CD14-positive monocyte (primary cell): ENCODE measurements at regions not wholly inside any gene's neighbourhood (a gene's known extent, or its start where the extent isn't known, plus 50 kb on each side); places are given as distances from the start of the nearest gene placed in this dataset.

Experiments
- DNase-seq, 3 donors: peaks; one replicate each; pipeline ENCODE4 v3.0.0-alpha.2; 2011 to 2022
- H2AFZ ChIP-seq: 2 replicates; pipeline ENCODE4 v1.6.0; 2012; ENCODE audit warnings: mild to moderate bottlenecking, low read depth, low read length, inconsistent platforms; ENCODE audit not compliant: insufficient read depth, poor library complexity, severe bottlenecking
- H3K27ac ChIP-seq, 2 donors: 1 replicate in 1 of 2; 2 replicates in 1 of 2; pipeline ENCODE4 v1.5.1; 2012 to 2013; ENCODE audit warnings: low read length in 2 of 2, control low read depth in 1 of 2, inconsistent platforms in 1 of 2, low read depth in 1 of 2, mild to moderate bottlenecking in 1 of 2
- H3K27me3 ChIP-seq, 2 donors: one replicate each; pipeline versions ENCODE4 v1.6.0 to v1.6.1; 2011 to 2013; ENCODE audit warnings: low read length in 2 of 2; ENCODE audit not compliant: control insufficient read depth in 2 of 2, insufficient read depth in 2 of 2
- H3K36me3 ChIP-seq, 2 donors: replicated peaks in 1 of 2; 1 replicate in 1 of 2; 2 replicates in 1 of 2; pipeline versions ENCODE4 v1.5.1 to v1.6.1; 2012 to 2013; ENCODE audit warnings: low read length in 2 of 2, control low read depth in 1 of 2, inconsistent platforms in 1 of 2, mild to moderate bottlenecking in 1 of 2; ENCODE audit not compliant: insufficient read depth in 2 of 2, control insufficient read depth in 1 of 2
- H3K4me1 ChIP-seq, 2 donors: 1 replicate in 1 of 2; 2 replicates in 1 of 2; pipeline versions ENCODE4 v1.5.1 to v1.6.1; 2012 to 2013; ENCODE audit warnings: low read length in 2 of 2, control low read depth in 1 of 2, inconsistent platforms in 1 of 2, mild to moderate bottlenecking in 1 of 2, moderate library complexity in 1 of 2; ENCODE audit not compliant: insufficient read depth in 2 of 2, control insufficient read depth in 1 of 2
- H3K4me2 ChIP-seq: replicated peaks from 2 replicates; pipeline ENCODE3; 2012; ENCODE audit warnings: low read length, moderate library complexity, mild to moderate bottlenecking; ENCODE audit not compliant: poor library complexity, severe bottlenecking; ENCODE audit errors: extremely low read depth
- H3K4me3 ChIP-seq, 3 experiments: fragments of 200-600 bp in 1 of 3; sonication (generic) in 1 of 3; replicated peaks in 1 of 3; 1 replicate in 2 of 3; 2 replicates in 1 of 3; pipeline ENCODE4 v1.5.1; 2011 to 2013; ENCODE audit warnings: low read length in 3 of 3, mild to moderate bottlenecking in 3 of 3, control low read depth in 2 of 3, low read depth in 2 of 3, inconsistent platforms in 1 of 3, moderate library complexity in 1 of 3
- H3K79me2 ChIP-seq: 2 replicates; pipeline ENCODE4 v1.6.0; 2012; ENCODE audit warnings: mild to moderate bottlenecking, control low read depth, inconsistent platforms, low read length, moderate library complexity; ENCODE audit not compliant: insufficient read depth
- H3K9ac ChIP-seq: 2 replicates; pipeline ENCODE4 v1.6.0; 2017; ENCODE audit warnings: low read length, mild to moderate bottlenecking; ENCODE audit not compliant: insufficient read depth, poor library complexity, severe bottlenecking
- H3K9me3 ChIP-seq, 2 donors: replicated peaks in 1 of 2; 1 replicate in 1 of 2; 2 replicates in 1 of 2; pipeline versions ENCODE4 v1.5.1 to v1.6.1; 2012 to 2013; ENCODE audit warnings: low read length in 2 of 2, control low read depth in 1 of 2; ENCODE audit not compliant: control insufficient read depth in 1 of 2, insufficient read depth in 1 of 2
- H4K20me1 ChIP-seq: 2 replicates; pipeline ENCODE4 v1.6.0; 2012; ENCODE audit warnings: mild to moderate bottlenecking, low read length, control low read depth, moderate library complexity; ENCODE audit not compliant: insufficient read depth
- H3K27ac Mint-ChIP-seq, 7 donors: one replicate each; pipeline ENCODE4 v1.8.0; 2020; ENCODE audit warnings: mild to moderate bottlenecking in 7 of 7, mixed read lengths in 7 of 7, moderate library complexity in 6 of 7, inconsistent platforms in 2 of 7
- H3K27me3 Mint-ChIP-seq, 3 donors: one replicate each; pipeline ENCODE4 v1.8.0; 2021 to 2022; ENCODE audit warnings: low read depth in 3 of 3, mild to moderate bottlenecking in 3 of 3, mixed read lengths in 3 of 3, moderate library complexity in 3 of 3, inconsistent platforms in 1 of 3
- H3K36me3 Mint-ChIP-seq, 2 donors: one replicate each; pipeline ENCODE4 v1.8.0; 2020; ENCODE audit warnings: mixed read lengths in 2 of 2, inconsistent platforms in 1 of 2, mild to moderate bottlenecking in 1 of 2
- H3K4me1 Mint-ChIP-seq: one replicate; pipeline ENCODE4 v1.8.0; 2020; ENCODE audit warnings: mild to moderate bottlenecking, mixed read lengths
- H3K4me3 Mint-ChIP-seq, 2 donors: one replicate each; pipeline ENCODE4 v1.8.0; 2020; ENCODE audit warnings: mild to moderate bottlenecking in 2 of 2, mixed read lengths in 2 of 2, moderate library complexity in 1 of 2
- H3K9me3 Mint-ChIP-seq, 7 donors: one replicate each; pipeline ENCODE4 v1.8.0; 2020 to 2022; ENCODE audit warnings: mixed read lengths in 7 of 7, mild to moderate bottlenecking in 6 of 7, moderate library complexity in 6 of 7, inconsistent platforms in 2 of 7
- WGBS: methylation state at CpG from one replicate; pipeline ENCODE4 v1.1.5; 2013; ENCODE audit warnings: missing lambda C conversion rate; ENCODE audit not compliant: insufficient coverage; 5-methylcytosine and 5-hydroxymethylcytosine counted together
- intact Hi-C, 2 donors: fragments of 100-400 bp; cut with micrococcal nuclease; formaldehyde crosslinking; loops; one replicate each; pipeline versions ENCODE4 v1.15.0 to v1.15.1; 2023
- TF ChIP-seq, protein P1 (sequence below): fragments of 200-600 bp; IDR thresholded peaks from one replicate; pipeline ENCODE4 v1.8.0; 2022; ENCODE audit warnings: antibody characterized with exemption, mild to moderate bottlenecking

DNA sequence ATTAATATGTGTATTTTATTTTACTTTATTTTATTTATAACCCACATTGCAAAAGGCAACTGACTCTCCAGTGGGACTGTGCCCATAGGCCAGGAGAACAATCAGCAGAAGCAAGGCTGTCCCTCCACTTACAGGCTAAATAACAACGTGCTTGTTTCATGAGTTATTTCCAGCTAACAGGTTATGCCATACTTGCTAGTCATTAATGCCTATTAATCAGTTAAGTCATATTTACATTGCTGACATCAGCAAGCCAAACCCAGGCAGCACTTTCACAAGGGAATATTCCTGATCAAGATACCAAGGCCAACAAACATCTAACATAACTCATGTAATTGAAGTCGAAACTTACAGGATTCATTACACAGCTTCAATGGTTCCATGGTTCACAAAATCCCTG, 92.1 kb downstream of the EN1 start:
- TF ChIP-seq, protein P1, sequence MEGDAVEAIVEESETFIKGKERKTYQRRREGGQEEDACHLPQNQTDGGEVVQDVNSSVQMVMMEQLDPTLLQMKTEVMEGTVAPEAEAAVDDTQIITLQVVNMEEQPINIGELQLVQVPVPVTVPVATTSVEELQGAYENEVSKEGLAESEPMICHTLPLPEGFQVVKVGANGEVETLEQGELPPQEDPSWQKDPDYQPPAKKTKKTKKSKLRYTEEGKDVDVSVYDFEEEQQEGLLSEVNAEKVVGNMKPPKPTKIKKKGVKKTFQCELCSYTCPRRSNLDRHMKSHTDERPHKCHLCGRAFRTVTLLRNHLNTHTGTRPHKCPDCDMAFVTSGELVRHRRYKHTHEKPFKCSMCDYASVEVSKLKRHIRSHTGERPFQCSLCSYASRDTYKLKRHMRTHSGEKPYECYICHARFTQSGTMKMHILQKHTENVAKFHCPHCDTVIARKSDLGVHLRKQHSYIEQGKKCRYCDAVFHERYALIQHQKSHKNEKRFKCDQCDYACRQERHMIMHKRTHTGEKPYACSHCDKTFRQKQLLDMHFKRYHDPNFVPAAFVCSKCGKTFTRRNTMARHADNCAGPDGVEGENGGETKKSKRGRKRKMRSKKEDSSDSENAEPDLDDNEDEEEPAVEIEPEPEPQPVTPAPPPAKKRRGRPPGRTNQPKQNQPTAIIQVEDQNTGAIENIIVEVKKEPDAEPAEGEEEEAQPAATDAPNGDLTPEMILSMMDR: no peak
- Histone ChIP-seq H4K20me1 (no peaks in the 10 kb centered on the region), H3K9me3 (no peaks in the 10 kb centered on the region), H3K36me3 (no peaks in the 10 kb centered on the region), H3K79me2 (no peaks in the 10 kb centered on the region), H3K9ac (no peak overlapping the region), H3K27me3 (no peaks in the 10 kb centered on the region), H2AFZ (no peak overlapping the region), H3K27ac (no peak overlapping the region), H3K4me2 (no peak overlapping the region), H3K4me1 (no peaks in the 10 kb centered on the region), H3K4me3 (no peak overlapping the region)
- H3K9me3 Mint-ChIP-seq: peaks cover 0 to 2% (median 0%) of the 10 kb centered on the region in 7 donors
- no peak overlapping the region for H3K27ac Mint-ChIP-seq
- DNase-seq: no peak
- no peak overlapping the region for H3K4me3 Mint-ChIP-seq
- 71% methylated on average over 2 of the region's 2 CpGs for WGBS
- H3K36me3 Mint-ChIP-seq: no peaks in the 10 kb centered on the region
- intact Hi-C loops: no loop called here
- H3K4me1 Mint-ChIP-seq: no peaks in the 10 kb centered on the region
- peaks cover 3 to 13% (median 6%) of the 10 kb centered on the region in 3 donors for H3K27me3 Mint-ChIP-seq

DNA sequence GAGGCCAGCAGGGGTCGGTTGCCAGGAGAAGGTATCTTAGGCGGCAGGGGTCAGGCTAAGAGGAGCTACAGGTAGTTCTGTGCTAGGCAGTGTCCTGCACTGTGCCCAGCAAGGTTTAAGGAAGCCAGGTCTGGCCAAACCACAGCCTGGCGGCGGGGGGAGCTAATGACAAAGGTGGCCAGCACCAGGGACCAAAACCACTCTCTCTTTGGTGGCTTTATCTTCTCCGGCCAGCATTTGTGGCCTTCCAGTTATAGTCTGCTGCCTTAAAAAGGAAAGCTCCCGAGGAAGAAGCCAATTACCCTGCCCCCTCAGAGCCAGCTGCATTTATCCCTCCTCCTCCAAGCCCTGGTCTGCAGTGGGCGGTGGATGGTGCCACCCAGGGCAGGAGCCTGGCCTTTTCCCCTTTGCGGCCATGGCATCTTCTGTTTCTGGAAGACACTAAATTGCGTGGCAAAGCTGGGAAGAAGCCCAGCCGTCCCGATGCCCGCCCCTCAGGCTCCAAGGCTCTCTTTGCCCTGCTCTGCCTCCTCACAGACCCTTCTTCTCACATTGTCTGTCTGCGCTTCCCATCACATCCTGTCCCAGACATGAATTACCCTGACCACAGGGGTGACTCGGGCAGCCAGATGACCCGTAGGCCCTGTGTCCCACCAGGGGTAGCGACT, 94.6 kb downstream of the EN1 start:
- H3K36me3 ChIP-seq: no peaks in the 10 kb centered on the region
- no peak overlapping the region for H3K4me3 ChIP-seq
- no peak overlapping the region for H3K4me2 ChIP-seq
- H3K27me3 ChIP-seq: no peaks in the 10 kb centered on the region
- Mint-ChIP-seq H3K36me3 (no peaks in the 10 kb centered on the region), H3K9me3 (peaks cover 0 to 6% (median 0%) of the 10 kb centered on the region in 7 donors), H3K4me1 (no peaks in the 10 kb centered on the region), H3K27me3 (peaks cover 0 to 10% (median 3%) of the 10 kb centered on the region in 3 donors), H3K27ac (peak overlapping the region in 1 of 7 donors; percentile 65), H3K4me3 (no peak overlapping the region)
- H2AFZ ChIP-seq: no peak overlapping the region
- no peaks in the 10 kb centered on the region for H3K4me1 ChIP-seq
- TF ChIP-seq, protein P1: no peak
- intact Hi-C loops: no loop called here
- no peaks in the 10 kb centered on the region for H3K79me2 ChIP-seq
- no peaks in the 10 kb centered on the region for H4K20me1 ChIP-seq
- no peak overlapping the region for H3K9ac ChIP-seq
- no peak for DNase-seq
- no peaks in the 10 kb centered on the region for H3K9me3 ChIP-seq
- WGBS: 81% methylated on average over 10 of the region's 16 CpGs
- H3K27ac ChIP-seq: no peak overlapping the region
